H9 (cell line): ENCODE measurements at regions not wholly inside any gene's neighbourhood (a gene's known extent, or its start where the extent isn't known, plus 50 kb on each side); places are given as distances from the start of the nearest gene placed in this dataset.

Experiments used
- DNase-seq: peaks from one replicate; pipeline ENCODE4 v3.0.0-alpha.2; 2017
- H2AFZ ChIP-seq: one replicate; pipeline ENCODE4 v1.6.1; 2013; ENCODE audit warnings: mild to moderate bottlenecking, low read length, control low read depth, moderate library complexity
- H2AK5ac ChIP-seq: 2 replicates; pipeline ENCODE4 v1.6.1; 2013; ENCODE audit warnings: low read length, control low read depth, mixed read lengths; ENCODE audit not compliant: insufficient read length
- H2BK120ac ChIP-seq: one replicate; pipeline ENCODE4 v1.6.1; 2013; ENCODE audit warnings: low read depth, mild to moderate bottlenecking, low read length, control low read depth, inconsistent platforms; ENCODE audit not compliant: poor library complexity, severe bottlenecking
- H2BK12ac ChIP-seq: 2 replicates; pipeline ENCODE4 v1.6.1; 2013; ENCODE audit warnings: low read length, control low read depth, mixed read lengths, low read depth; ENCODE audit not compliant: insufficient read length
- H2BK15ac ChIP-seq: 2 replicates; pipeline ENCODE4 v1.6.1; 2013; ENCODE audit warnings: low read depth, low read length, control low read depth
- H2BK20ac ChIP-seq: one replicate; pipeline ENCODE4 v1.6.1; 2013; ENCODE audit warnings: low read depth, mild to moderate bottlenecking, low read length, control low read depth, inconsistent platforms; ENCODE audit not compliant: poor library complexity, severe bottlenecking
- H2BK5ac ChIP-seq: 2 replicates; pipeline ENCODE4 v1.6.1; 2013; ENCODE audit warnings: low read length, control low read depth, mixed read lengths; ENCODE audit not compliant: insufficient read length
- H3K14ac ChIP-seq: 2 replicates; pipeline ENCODE4 v1.6.1; 2013; ENCODE audit warnings: low read length, control low read depth; ENCODE audit not compliant: insufficient read depth
- H3K18ac ChIP-seq: 2 replicates; pipeline ENCODE4 v1.6.1; 2013; ENCODE audit warnings: low read depth, mild to moderate bottlenecking, mixed read lengths, low read length, control low read depth; ENCODE audit not compliant: insufficient read length
- H3K23ac ChIP-seq: 2 replicates; pipeline ENCODE4 v1.6.1; 2013; ENCODE audit warnings: low read length, control low read depth, mixed read lengths, low read depth; ENCODE audit not compliant: insufficient read length
- H3K23me2 ChIP-seq: 2 replicates; pipeline ENCODE4 v1.6.1; 2013; ENCODE audit warnings: low read depth, mild to moderate bottlenecking, mixed read lengths, low read length, control low read depth; ENCODE audit not compliant: insufficient read length, poor library complexity, severe bottlenecking
- H3K27ac ChIP-seq: 2 replicates; pipeline ENCODE4 v1.5.1; 2013; ENCODE audit warnings: low read length, control low read depth, mixed read lengths, low read depth; ENCODE audit not compliant: insufficient read length
- H3K27me3 ChIP-seq: 2 replicates; pipeline ENCODE4 v1.6.1; 2013; ENCODE audit warnings: low read length, control low read depth, inconsistent platforms; ENCODE audit not compliant: insufficient read depth
- H3K4ac ChIP-seq: 2 replicates; pipeline ENCODE4 v1.6.1; 2013; ENCODE audit warnings: low read depth, mild to moderate bottlenecking, control low read depth, inconsistent platforms, low read length, moderate library complexity
- H3K4me1 ChIP-seq: 2 replicates; pipeline ENCODE4 v1.6.1; 2013; ENCODE audit warnings: low read length, control low read depth, inconsistent platforms; ENCODE audit not compliant: insufficient read depth
- H3K4me2 ChIP-seq: 2 replicates; pipeline ENCODE4 v1.6.1; 2013; ENCODE audit warnings: low read length, control low read depth, mixed read lengths; ENCODE audit not compliant: insufficient read length, insufficient read depth
- H3K56ac ChIP-seq: 2 replicates; pipeline ENCODE4 v1.6.1; 2013; ENCODE audit warnings: low read depth, mild to moderate bottlenecking, mixed read lengths, low read length, control low read depth; ENCODE audit not compliant: insufficient read length
- H3K79me1 ChIP-seq: 2 replicates; pipeline ENCODE4 v1.6.1; 2013; ENCODE audit warnings: low read depth, mild to moderate bottlenecking, moderate library complexity, low read length, control low read depth, inconsistent platforms; ENCODE audit not compliant: insufficient read depth, poor library complexity, severe bottlenecking
- H3K79me2 ChIP-seq: 2 replicates; pipeline ENCODE4 v1.6.1; 2013; ENCODE audit warnings: low read length, control low read depth, inconsistent platforms; ENCODE audit not compliant: insufficient read depth
- H3K9ac ChIP-seq: 2 replicates; pipeline ENCODE4 v1.6.1; 2013; ENCODE audit warnings: low read length, control low read depth, mixed read lengths; ENCODE audit not compliant: insufficient read length; ENCODE audit errors: extremely low read depth
- H3K9me3 ChIP-seq: one replicate; pipeline ENCODE4 v1.6.1; 2013; ENCODE audit warnings: low read depth, low read length, inconsistent platforms; ENCODE audit not compliant: control insufficient read depth
- H3T11ph ChIP-seq: one replicate; pipeline ENCODE4 v1.6.1; 2013; ENCODE audit warnings: mild to moderate bottlenecking, low read length, control low read depth, inconsistent platforms
- H4K20me1 ChIP-seq: one replicate; pipeline ENCODE4 v1.6.1; 2013; ENCODE audit not compliant: control insufficient read depth, insufficient read length, insufficient read depth
- H4K5ac ChIP-seq: 2 replicates; pipeline ENCODE4 v1.6.1; 2013; ENCODE audit warnings: low read depth, mild to moderate bottlenecking, mixed read lengths, low read length, control low read depth; ENCODE audit not compliant: insufficient read length
- H4K8ac ChIP-seq: replicated peaks from 2 replicates; pipeline ENCODE4 v1.6.1; 2013; ENCODE audit warnings: low read length, control low read depth, mixed read lengths, low read depth; ENCODE audit not compliant: insufficient read length
- H4K91ac ChIP-seq: 2 replicates; pipeline ENCODE4 v1.6.1; 2013; ENCODE audit warnings: low read depth, mild to moderate bottlenecking, moderate library complexity, mixed read lengths, low read length, control low read depth; ENCODE audit not compliant: insufficient read length
- H3K27ac Mint-ChIP-seq, 3 experiments: 2 replicates in 2 of 3; 3 replicates in 1 of 3; pipeline ENCODE4 v1.8.0; 2020 to 2021; ENCODE audit warnings: mixed read lengths in 3 of 3, mild to moderate bottlenecking in 1 of 3, moderate library complexity in 1 of 3
- H3K27me3 Mint-ChIP-seq: 2 replicates; pipeline ENCODE4 v1.8.0; 2021; ENCODE audit warnings: low read depth, mild to moderate bottlenecking, moderate library complexity, mixed read lengths
- H3K36me3 Mint-ChIP-seq, 3 experiments: 2 replicates in 2 of 3; 3 replicates in 1 of 3; pipeline ENCODE4 v1.8.0; 2020 to 2021; ENCODE audit warnings: low read depth in 3 of 3, mixed read lengths in 3 of 3; ENCODE audit not compliant: insufficient read depth in 1 of 3
- H3K4me1 Mint-ChIP-seq, 2 experiments: 2 replicates each; pipeline ENCODE4 v1.8.0; 2020; ENCODE audit warnings: mixed read lengths in 2 of 2
- H3K4me3 Mint-ChIP-seq, 2 experiments: 2 replicates in 1 of 2; 3 replicates in 1 of 2; pipeline ENCODE4 v1.8.0; 2020 to 2021; ENCODE audit warnings: mild to moderate bottlenecking in 2 of 2, mixed read lengths in 2 of 2, moderate library complexity in 1 of 2
- H3K9me3 Mint-ChIP-seq, 2 experiments: 2 replicates in 1 of 2; 3 replicates in 1 of 2; pipeline ENCODE4 v1.8.0; 2020; ENCODE audit warnings: mild to moderate bottlenecking in 2 of 2, mixed read lengths in 2 of 2, moderate library complexity in 1 of 2
- CTCF ChIP-seq: fragments of 200-600 bp; sonication (generic); conservative IDR thresholded peaks from 3 replicates; pipeline ENCODE4 v1.8.0; 2021; ENCODE audit warnings: antibody characterized with exemption, mild to moderate bottlenecking
- WGBS: extraction: QIAGEN DNeasy Blood & Tissue Kit; methylation state at CpG from one replicate; pipeline ENCODE4 v1.1.7; 2013; ENCODE audit warnings: missing lambda C conversion rate, low lambda C conversion rate, mixed read lengths; ENCODE audit not compliant: insufficient read length; ENCODE audit errors: extremely low coverage; 5-methylcytosine and 5-hydroxymethylcytosine counted together

- Histone ChIP-seq H4K91ac (no peak overlapping the region), H3K4me1 (no peaks in the 10 kb centered on the region), H3K79me1 (no peaks in the 10 kb centered on the region), H2AFZ (no peak overlapping the region), H3K23ac (no peak overlapping the region), H3K4me2 (no peak overlapping the region), H3K56ac (no peak overlapping the region), H3K79me2 (no peaks in the 10 kb centered on the region), H2BK20ac (no peak overlapping the region), H2BK15ac (no peak overlapping the region), H3T11ph (no peak overlapping the region), H2BK5ac (no peak overlapping the region), H4K5ac (no peak overlapping the region), H3K27me3 (no peaks in the 10 kb centered on the region), H3K18ac (no peak overlapping the region), H3K23me2 (no peaks in the 10 kb centered on the region), H2BK120ac (no peak overlapping the region), H4K8ac (no peak overlapping the region), H3K4ac (no peak overlapping the region), H3K14ac (no peak overlapping the region), H2AK5ac (no peak overlapping the region), H3K27ac (no peak overlapping the region), H4K20me1 (no peaks in the 10 kb centered on the region), H3K9ac (no peak overlapping the region), H2BK12ac (no peak overlapping the region), H3K9me3 (no peaks in the 10 kb centered on the region)
- DNase-seq: no peak
- WGBS: no CpG with 5 or more reads among the region's 3 CpGs
- no peaks in the 10 kb centered on the region for H3K27me3 Mint-ChIP-seq
- H3K4me1 Mint-ChIP-seq: peaks cover 2 to 3% of the 10 kb centered on the region in 2 experiments; a peak in 3 of 4 replicates
- 0 out of 5 replicates have a peak, but pooled peaks cover 0 to under 1% of the 10 kb centered on the region in 2 experiments for H3K9me3 Mint-ChIP-seq
- TF ChIP-seq CTCF: no peak
- H3K27ac Mint-ChIP-seq: no peak overlapping the region
- no peaks in the 10 kb centered on the region; a peak in 1 of 7 replicates for H3K36me3 Mint-ChIP-seq
- no peak overlapping the region for H3K4me3 Mint-ChIP-seq
Observed at GRCh38 chr2:116513991-116514390, 1300.5 kb upstream of the DDX18 start.
